Stimulated activated naive CD8-positive, alpha-beta T cell treated with anti-CD3 and anti-CD28 coated beads, Interleukin-15, amount 100 ng/mL, for 72 hours (primary cell): ENCODE measurements at regions not wholly inside any gene's neighbourhood (a gene's known extent, or its start where the extent isn't known, plus 50 kb on each side); places are given as distances from the start of the nearest gene placed in this dataset.
A peak's percentile ranks its signal among the peaks of the same experiment; 100 is the strongest.

Source experiments
- ATAC-seq: fragments of 150-1000 bp; cut with Tn5 transposase; 2 replicates; pipeline ENCODE4 v1.10.0; 2021; ENCODE audit warnings: mild to moderate bottlenecking, moderate library complexity
- DNase-seq, 2 donors: peaks; one replicate each; pipeline ENCODE4 v3.0.0; 2021 to 2022
- H3K27ac Mint-ChIP-seq, 2 donors: one replicate each; pipeline ENCODE4 v1.8.0; 2022; ENCODE audit warnings: mild to moderate bottlenecking in 2 of 2, mixed read lengths in 2 of 2, moderate library complexity in 2 of 2
- H3K27me3 Mint-ChIP-seq: one replicate; pipeline ENCODE4 v1.8.0; 2022; ENCODE audit warnings: mixed read lengths
- H3K4me1 Mint-ChIP-seq: one replicate; pipeline ENCODE4 v1.8.0; 2022; ENCODE audit warnings: mild to moderate bottlenecking, mixed read lengths
- H3K4me3 Mint-ChIP-seq, 2 donors: one replicate each; pipeline ENCODE4 v1.8.0; 2022; ENCODE audit warnings: mild to moderate bottlenecking in 2 of 2, mixed read lengths in 2 of 2, moderate library complexity in 1 of 2
- H3K9me3 Mint-ChIP-seq, 2 donors: one replicate each; pipeline ENCODE4 v1.8.0; 2022; ENCODE audit warnings: mixed read lengths in 2 of 2

DNA sequence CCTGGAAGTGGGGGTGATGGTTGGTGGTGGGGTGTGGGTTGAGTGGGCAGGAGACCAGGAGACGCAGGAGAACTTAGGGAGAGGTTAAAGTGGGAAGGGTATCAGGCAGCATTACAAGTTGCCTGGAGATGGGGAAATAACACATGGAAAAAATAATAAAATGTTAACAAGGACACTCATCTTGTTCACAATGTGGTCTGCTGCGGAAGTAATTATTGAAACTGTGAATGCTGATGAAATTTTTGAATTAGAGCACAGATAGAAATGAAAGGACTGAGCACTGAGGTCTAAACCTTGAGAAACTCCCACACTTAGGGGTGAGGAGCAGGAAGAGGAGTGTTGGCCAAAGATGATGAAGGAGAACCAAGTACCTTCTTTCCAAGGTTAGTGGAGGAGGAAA lies 346.0 kb upstream of the PLET1 start:
- Mint-ChIP-seq H3K4me1 (no peaks in the 10 kb centered on the region), H3K4me3 (no peak overlapping the region), H3K9me3 (no peaks in the 10 kb centered on the region), H3K27me3 (peaks cover 59% of the 10 kb centered on the region), H3K27ac (no peak overlapping the region)
- no peak for ATAC-seq
- no peak for DNase-seq

DNA sequence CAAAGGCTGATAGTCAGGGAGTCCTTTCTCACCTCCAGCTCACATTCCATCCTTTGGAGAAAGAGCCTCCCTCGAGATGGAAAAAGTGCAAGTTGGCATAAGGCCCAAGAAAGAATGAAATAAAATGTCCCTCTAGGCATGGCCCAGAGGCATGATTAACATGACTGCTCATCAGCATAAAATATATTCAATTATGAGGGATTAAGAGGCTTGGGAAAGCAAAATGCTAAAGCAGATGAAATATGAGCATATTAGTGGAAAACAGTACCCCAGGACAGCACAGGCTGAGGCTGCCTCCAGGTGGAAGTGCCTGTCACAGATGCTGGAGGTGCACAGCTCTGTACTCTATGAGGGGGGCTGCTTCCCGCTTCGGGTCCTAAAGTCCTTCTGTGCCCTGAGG lies 347.8 kb upstream of the PLET1 start:
- no peaks in the 10 kb centered on the region for H3K9me3 Mint-ChIP-seq
- ATAC-seq, result no peak
- no peak overlapping the region for H3K4me3 Mint-ChIP-seq
- peaks cover 49% of the 10 kb centered on the region for H3K27me3 Mint-ChIP-seq
- no peak for DNase-seq
- H3K4me1 Mint-ChIP-seq, result no peaks in the 10 kb centered on the region
- H3K27ac Mint-ChIP-seq, result no peak overlapping the region

DNA sequence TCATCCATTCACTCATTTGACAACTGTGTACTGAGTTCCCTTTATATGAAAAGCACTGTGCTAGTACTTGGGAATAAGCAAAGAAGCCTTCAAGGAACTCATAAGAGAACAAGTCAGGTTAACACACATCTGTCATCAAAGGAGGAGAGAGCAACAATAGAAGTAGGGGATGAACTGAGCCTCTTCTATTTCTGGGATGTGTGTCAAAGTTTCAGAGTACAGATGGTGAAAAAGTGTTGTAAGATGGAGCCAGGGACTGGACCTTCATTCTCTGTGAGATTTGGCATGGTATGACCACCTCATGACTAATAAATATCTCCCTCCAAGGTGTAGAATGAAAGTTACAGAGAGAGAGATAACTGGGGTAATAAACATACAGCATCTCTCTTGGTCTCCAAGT lies 349.8 kb upstream of the PLET1 start:
- no peak for DNase-seq

DNA sequence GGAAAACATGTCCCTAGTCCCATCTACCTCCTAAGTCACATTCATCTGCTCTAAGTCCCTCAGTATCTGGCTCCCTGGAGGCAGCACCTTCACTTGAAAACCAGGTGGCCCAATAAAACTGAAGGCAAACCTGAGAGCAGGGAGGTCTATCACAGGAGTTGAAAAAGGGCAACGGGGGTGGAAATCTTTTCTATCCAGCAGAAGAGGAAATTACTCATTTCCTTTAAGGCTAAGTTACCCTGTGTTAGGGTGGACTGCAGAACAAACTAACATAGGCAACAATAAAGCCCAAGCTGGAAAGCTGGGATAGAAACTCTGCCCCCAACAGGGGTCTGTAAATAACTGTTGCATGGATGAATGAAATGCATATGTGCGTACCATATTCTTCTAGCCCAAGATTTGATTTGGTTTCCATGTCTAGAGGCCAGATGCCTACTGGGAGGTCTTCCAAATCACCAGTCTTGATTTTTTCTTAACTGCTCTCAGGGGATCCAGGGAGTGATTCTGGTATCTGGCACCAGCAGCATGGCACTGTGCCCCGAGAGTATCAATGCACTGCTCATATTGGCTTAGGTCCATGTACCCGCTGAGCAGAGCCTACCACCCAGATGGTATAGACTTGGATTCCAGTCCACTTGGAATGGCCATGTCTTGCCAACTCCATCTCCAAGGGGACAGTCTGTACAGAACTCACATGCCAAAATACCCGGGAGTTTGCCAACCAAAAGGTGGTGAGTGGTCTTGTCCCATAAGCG lies 350.0 kb upstream of the NCAM1 start:
- no peak for ATAC-seq
- Mint-ChIP-seq H3K27me3 (peaks cover 35% of the 10 kb centered on the region), H3K9me3 (no peaks in the 10 kb centered on the region), H3K4me3 (no peak overlapping the region), H3K4me1 (no peaks in the 10 kb centered on the region), H3K27ac (no peak overlapping the region)
- no peak for DNase-seq

More for the DNA sequence above, 349.8 kb upstream of the PLET1 start:
- H3K4me3 Mint-ChIP-seq, result no peak overlapping the region
- no peaks in the 10 kb centered on the region for H3K9me3 Mint-ChIP-seq
- H3K27ac Mint-ChIP-seq, result no peak overlapping the region
- no peak for ATAC-seq
- H3K4me1 Mint-ChIP-seq, result no peaks in the 10 kb centered on the region
- H3K27me3 Mint-ChIP-seq, result peaks cover 39% of the 10 kb centered on the region

DNA sequence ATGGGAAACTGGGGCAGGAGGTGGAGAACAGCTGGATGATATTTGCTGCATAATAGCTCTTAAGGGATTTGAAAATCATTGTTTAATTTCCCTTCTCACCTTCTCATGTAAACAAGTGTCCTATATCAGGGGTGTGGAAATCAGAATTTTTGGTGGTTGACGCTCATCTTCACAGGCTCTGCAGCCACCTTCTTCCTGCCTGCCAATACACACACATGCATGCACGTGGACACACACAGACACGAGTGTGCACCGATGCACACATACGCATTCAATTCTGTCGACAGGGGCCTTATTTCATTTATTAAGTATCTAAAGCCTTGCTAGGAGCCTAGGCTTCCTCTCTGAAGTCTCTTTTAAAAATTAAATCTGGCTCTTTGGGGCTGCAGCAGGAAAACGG lies 349.4 kb upstream of the NCAM1 start:
- DNase-seq (no peak), ATAC-seq (no peak)
- no peaks in the 10 kb centered on the region for H3K4me1 Mint-ChIP-seq
- H3K27ac Mint-ChIP-seq, result no peak overlapping the region
- no peaks in the 10 kb centered on the region for H3K9me3 Mint-ChIP-seq
- H3K27me3 Mint-ChIP-seq, result peaks cover 29% of the 10 kb centered on the region
- no peak overlapping the region for H3K4me3 Mint-ChIP-seq

GRCh38 chr11:112612250-112612849 lies 348.9 kb upstream of the NCAM1 start:
- Mint-ChIP-seq H3K27me3 (peaks cover 24% of the 10 kb centered on the region), H3K27ac (no peak overlapping the region), H3K9me3 (no peaks in the 10 kb centered on the region), H3K4me3 (no peak overlapping the region), H3K4me1 (no peaks in the 10 kb centered on the region)
- DNase-seq, result no peak
- ATAC-seq, result no peak

DNA sequence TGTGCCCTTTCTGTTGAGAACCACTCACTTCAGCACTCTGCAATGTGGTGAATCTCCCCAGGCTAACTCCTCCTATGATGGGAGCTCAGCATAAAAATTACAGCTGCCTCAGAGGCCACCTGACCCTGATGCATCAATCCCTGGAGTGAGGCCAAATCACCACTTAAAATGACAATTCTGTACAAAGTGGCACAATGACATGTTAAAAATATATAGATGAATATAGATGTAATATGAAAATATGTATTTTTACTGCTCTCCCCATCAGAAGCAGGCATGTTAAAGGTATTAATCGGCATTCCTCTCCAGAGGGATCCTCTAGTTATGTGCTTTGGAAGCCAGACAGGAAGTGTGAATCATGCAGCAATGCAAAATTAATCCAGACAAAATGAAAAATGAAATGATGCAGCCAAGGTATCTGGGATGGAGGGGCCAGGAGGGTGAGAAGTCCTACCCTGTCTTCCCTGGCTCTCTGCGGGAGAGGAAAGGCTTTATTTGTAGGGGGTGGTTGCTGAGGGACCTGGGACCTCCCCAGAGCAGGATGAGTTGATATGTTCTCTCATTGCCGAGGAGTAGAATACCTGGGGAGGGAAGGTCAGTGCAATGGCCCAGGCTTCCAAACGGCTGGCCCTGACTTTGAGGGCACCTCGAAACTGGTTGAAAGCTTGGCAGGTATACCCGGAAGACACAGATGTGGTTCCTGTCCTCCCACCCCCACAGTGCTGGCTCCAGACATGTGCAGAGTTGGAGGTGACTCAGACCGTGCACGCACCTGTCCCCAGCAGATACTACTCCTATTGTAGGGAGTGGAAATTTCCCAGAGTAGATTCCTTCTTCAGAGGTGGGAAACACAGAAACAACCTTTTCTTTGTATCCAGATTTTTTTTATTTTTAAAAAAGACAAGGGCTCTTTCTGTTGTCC lies 347.9 kb upstream of the NCAM1 start:
- Mint-ChIP-seq H3K4me3 (no peak overlapping the region), H3K9me3 (no peaks in the 10 kb centered on the region), H3K27me3 (peaks cover 27% of the 10 kb centered on the region), H3K27ac (no peak overlapping the region), H3K4me1 (no peaks in the 10 kb centered on the region)
- ATAC-seq, result no peak
- no peak for DNase-seq

GRCh38 chr11:112614605-112615004 lies 346.6 kb upstream of the NCAM1 start:
- H3K27me3 Mint-ChIP-seq, result peaks cover 27% of the 10 kb centered on the region
- no peak for ATAC-seq

DNA sequence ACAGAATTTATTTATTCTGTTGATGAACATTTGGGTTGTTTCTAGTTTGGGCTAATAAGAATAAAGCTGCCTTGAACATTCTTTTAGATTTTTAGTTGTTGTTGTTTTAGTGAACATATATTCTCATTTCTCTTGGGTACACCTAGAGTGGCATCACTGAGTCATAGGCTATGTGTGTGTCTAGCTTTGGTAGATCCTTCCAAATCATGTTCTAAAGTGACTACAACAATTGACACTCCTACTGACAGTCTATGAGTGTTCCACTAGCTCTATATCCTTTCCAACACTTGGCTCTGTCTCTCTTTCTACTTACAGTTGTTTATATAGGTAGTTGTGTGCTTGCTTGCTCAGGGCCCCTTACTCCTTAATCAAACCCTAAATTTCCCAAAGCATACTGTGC lies 346.0 kb upstream of the NCAM1 start:
- no peaks in the 10 kb centered on the region for H3K9me3 Mint-ChIP-seq
- H3K27me3 Mint-ChIP-seq, result peaks cover 21% of the 10 kb centered on the region
- ATAC-seq (no peak), DNase-seq (no peak)
- no peak overlapping the region for H3K27ac Mint-ChIP-seq
- H3K4me3 Mint-ChIP-seq, result no peak overlapping the region
- H3K4me1 Mint-ChIP-seq, result no peaks in the 10 kb centered on the region

More at GRCh38 chr11:112614605-112615004, 346.6 kb upstream of the NCAM1 start:
- no peak for DNase-seq
- Mint-ChIP-seq H3K9me3 (no peaks in the 10 kb centered on the region), H3K4me1 (no peaks in the 10 kb centered on the region), H3K4me3 (no peak overlapping the region), H3K27ac (no peak overlapping the region)

DNA sequence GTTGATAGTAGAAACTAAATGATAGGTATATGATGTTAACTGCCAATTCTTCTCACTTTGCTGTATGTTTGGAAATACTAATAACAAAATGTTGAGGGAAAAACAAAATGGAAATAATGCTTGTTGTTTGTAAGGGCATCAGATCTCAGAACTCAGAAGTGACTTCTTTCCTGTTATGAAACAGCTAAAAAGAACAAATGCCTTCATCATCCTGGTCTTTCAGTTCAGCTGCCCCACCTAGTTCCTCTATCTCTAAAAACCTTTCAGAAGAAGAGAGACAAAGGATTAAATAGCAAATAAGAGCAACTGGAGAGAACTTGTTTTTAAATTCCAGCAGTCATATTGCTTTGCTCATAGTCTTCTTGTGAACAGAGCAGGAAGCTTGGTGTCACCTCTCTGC lies 345.3 kb upstream of the NCAM1 start:
- no peak overlapping the region for H3K27ac Mint-ChIP-seq
- H3K27me3 Mint-ChIP-seq, result peaks cover 20% of the 10 kb centered on the region
- H3K9me3 Mint-ChIP-seq, result no peaks in the 10 kb centered on the region
- ATAC-seq, result no peak
- H3K4me3 Mint-ChIP-seq, result no peak overlapping the region
- DNase-seq, result no peak
- no peaks in the 10 kb centered on the region for H3K4me1 Mint-ChIP-seq

- no peak for DNase-seq
- no peak for ATAC-seq
- H3K27me3 Mint-ChIP-seq, result peaks cover 24% of the 10 kb centered on the region
- H3K4me1 Mint-ChIP-seq, result no peaks in the 10 kb centered on the region
- H3K9me3 Mint-ChIP-seq, result no peaks in the 10 kb centered on the region
- H3K27ac Mint-ChIP-seq, result no peak overlapping the region
- H3K4me3 Mint-ChIP-seq, result no peak overlapping the region
Measured at GRCh38 chr11:112616327-112617097, 344.7 kb upstream of the NCAM1 start.

GRCh38 chr11:112617098-112617425 lies 344.2 kb upstream of the NCAM1 start:
- Mint-ChIP-seq H3K27ac (no peak overlapping the region), H3K4me3 (no peak overlapping the region), H3K9me3 (no peaks in the 10 kb centered on the region), H3K27me3 (peaks cover 24% of the 10 kb centered on the region), H3K4me1 (no peaks in the 10 kb centered on the region)
- DNase-seq (no peak), ATAC-seq (no peak)

DNA sequence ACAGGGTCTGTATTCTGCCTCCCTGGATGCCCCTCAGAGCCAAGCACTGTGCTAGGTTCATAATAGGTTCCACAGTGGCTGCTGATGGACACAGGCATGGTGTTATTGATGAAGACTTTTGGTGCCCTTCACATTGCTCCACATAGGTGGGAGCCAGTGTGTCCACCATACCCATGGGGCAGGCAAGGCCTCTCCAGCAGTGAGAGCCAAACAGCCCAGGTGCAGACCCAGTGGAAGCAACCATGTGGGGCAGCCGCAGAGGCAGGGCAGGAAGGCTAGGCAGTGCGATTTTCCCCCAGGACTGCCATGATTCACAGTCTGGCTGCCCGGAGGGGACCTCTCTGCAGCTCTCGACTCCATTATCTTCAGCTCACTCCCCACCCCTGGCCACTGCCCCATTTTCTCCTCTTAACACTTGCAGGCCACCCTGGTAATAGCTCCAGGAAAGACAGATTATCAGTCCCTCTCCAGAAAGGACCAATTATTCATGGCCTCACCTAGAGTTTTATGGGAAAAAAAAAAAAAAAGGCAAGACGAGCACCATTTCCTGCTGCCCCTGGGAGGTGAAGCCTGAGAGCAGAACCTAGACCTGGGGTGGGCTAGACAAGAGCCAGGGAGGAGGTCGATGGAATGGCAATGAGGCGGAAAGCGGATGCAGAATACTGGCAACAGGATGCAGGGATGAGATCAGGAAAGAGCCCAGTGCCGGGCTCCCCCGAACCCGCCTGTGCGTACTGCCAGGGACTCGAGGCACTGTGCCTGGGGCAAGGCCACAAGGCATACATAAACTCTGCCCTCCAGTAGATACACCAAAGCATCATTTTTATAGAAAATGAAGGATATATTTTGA lies 343.0 kb upstream of the NCAM1 start:
- no peaks in the 10 kb centered on the region for H3K4me1 Mint-ChIP-seq
- H3K4me3 Mint-ChIP-seq, result no peak overlapping the region
- peaks cover 24% of the 10 kb centered on the region for H3K27me3 Mint-ChIP-seq
- H3K9me3 Mint-ChIP-seq, result no peaks in the 10 kb centered on the region
- ATAC-seq (no peak), DNase-seq (no peak)
- no peak overlapping the region for H3K27ac Mint-ChIP-seq

DNA sequence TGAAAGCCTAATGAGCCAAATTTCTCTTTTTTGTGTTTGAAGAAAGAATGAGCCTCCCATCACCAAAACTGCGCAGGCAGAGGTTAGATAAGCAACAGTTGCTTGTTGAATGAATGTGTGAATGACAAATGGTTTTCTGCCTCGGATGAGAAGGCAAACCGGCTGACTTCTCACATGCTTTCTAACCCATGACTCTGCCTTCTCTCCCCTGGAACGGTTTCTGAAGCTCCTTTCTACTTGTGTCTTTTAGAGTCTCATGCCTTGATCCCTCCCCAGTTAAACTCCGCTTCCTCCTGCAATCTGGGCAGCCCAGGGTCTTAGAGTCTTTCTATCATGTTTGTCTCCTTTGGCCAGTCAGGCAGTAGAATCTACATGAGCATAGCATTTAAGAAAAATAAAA lies 342.1 kb upstream of the NCAM1 start:
- Mint-ChIP-seq H3K4me3 (no peak overlapping the region), H3K27me3 (peaks cover 24% of the 10 kb centered on the region), H3K27ac (peak overlapping the region in 1 of 2 donors; percentile 1), H3K9me3 (no peaks in the 10 kb centered on the region), H3K4me1 (no peaks in the 10 kb centered on the region)
- no peak for DNase-seq
- no peak for ATAC-seq
